HG03159 (cell line): ENCODE measurements at regions not wholly inside any gene's neighbourhood (a gene's known extent, or its start where the extent isn't known, plus 50 kb on each side); places are given as distances from the start of the nearest gene placed in this dataset.
"Not testable (repeated sequence)": the region's sequence is repeated elsewhere in the genome, so short reads cannot be mapped to it uniquely, and the experiment has no call there.

Source experiments
- ATAC-seq: cut with Tn5 transposase; IDR thresholded peaks from one replicate; pipeline ENCODE4 v1.9.1; 2021; ENCODE audit warnings: mild to moderate bottlenecking, moderate library complexity; ENCODE audit not compliant: unreplicated experiment

DNA sequence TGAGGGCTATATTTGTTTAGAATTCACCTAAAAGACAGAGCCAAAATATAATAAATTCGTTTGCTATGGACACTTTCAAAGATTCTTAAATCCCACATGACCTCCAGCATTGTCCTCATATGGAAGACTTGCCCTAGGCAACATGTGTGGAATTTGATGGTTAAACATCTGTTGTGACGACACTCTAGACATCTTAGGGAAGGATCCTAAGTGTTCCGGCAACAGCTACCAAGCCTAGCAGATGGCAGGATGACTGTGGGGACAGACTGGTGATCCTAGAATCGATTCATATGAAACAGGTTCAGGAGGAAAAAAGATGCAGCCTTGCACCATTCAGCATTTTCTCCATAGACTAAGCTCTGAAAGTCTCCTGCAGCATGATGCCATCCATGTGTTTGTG, 77.6 kb upstream of the BACH2 start:
- ATAC-seq, result no peak

DNA sequence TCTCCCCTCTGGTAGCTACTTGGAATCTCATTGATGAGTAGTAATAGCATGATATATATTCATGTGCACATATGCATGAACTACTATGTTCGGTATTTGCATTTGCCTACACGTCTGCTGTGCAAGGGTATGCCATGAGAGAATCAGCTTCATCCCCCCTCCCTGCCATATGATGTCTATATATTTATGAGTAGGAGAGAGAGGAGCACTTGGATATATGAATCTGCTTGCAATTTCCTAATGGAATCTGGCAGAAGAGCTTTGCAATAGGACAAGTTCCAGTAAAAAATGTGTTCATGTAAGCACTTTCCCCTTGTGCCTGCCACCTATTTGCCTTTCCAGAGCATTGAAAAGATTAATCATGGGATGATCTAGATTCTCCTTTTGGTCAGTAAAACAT, 76.2 kb upstream of the BACH2 start:
- no peak for ATAC-seq

DNA sequence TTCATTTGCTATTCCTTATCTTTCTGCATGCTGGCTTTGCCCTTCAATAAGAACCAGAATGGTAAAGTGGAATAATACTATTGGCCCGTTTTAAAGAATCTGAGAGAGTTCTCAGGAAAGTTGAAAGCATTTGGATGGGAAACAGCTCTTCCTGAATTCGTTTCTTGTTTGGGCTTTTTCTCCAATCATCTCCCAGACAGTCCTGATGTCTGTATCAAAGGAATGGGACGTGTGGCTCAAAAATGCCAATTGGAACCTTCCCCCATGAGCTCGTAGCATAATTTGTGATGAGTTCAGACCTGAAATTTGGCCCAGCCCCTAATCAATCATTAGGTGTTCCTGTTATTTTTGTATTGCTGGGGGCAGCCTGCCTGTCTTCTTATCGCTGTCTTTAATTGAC, 75.8 kb upstream of the BACH2 start:
- no peak for ATAC-seq

DNA sequence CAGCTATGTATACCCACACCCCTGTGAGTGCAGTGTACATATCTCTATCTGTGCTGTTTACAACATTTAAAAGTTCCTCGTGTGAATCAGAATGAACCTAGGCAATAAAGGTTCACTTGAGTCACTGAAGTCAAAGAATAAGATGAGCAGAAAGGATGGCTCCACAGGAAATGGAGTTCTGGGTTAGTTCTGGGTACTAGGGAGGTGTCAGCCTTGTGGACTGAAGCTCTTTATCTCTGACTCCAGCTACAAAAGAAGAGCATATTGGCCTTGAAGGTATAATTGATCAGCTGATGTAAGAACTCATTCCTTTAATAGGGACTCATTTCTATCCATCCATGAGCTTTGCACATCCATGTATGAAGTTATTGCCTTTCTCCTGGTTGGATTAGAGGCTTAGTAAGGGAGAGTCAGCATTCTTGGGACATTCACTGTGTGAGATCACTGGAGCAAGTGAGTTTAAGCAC, 73.9 kb upstream of the BACH2 start:
- no peak for ATAC-seq

DNA sequence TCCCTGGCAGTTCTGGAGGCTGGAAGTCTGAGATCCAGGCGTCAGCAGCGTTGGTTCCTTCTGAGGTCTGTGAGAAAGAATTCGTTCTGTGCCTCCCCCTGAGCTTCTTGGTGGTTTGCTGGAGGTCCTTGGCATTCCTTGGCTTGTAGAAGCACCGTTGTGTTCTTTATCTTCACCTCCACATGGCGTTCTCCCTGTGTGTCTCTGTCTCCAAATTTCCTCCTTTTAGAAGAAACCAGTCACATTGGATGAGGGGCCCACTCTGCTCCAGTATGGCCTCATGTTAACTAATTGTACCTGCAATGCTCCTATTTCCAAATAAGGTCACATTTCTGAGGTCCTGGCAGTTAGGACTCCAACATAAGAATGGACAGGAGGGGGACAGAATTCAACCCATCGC, 73.0 kb upstream of the BACH2 start:
- ATAC-seq, result no peak

DNA sequence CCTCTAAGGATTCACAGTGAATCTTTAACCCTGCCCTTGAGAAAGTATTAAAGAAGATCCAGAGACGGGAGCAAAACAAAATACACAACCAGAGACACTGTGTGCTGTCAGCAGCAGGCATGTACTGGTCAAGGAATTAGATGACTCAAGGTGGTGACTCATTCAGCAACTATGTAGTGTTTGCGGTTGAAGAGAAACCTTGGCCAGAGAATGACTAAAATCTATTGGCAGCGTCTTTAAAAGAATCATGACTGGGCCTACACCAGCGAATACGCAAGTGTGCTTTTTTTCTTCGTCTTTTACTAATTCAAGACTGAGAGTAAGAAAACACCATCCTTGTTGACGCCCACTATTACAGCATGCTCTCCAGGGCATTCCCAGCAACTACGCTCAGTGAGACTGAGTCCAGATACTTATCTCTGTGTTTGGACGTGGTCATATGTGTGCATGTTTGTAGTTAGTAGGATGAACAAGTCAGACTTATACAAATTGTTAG, 72.4 kb upstream of the BACH2 start:
- peak; percentile 100 for ATAC-seq

DNA sequence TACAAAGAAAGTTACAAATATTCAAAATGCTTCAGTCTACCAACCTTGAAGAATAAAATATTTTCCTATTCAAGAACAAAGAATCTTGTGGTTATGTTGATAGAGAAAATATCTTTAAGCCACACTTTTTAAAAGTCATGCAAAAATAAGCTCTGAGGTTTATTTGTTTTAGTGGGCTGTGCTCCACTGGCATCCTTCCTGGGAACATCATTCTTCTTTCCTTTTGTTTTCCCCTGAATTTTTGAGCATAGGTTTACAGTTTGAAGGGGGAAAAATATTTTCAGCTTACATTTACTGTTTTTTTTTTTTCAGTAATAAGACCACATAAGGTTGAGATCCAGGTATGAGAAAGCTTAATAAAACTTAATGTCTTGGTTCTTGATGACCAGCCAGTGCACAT, 72.0 kb upstream of the BACH2 start:
- peak; percentile 2 for ATAC-seq

DNA sequence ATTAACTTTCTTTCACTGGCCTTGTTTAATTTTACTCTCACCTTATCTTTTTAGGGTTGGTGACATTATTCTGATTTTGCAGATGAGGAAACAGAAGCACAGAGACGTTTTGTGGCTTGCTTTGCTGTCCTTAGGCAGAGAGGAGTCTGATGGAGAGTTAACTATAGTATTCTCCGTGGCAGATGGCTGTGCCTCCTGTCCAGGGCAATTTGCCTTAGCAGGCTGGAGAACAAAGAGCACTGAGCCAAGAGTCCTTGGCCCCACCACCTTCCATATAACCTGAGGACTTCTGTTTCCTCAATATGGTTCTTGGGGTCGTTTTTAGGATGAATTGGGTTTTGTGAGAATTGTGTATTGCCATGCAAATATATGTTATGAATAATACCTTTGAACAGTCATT, 71.4 kb upstream of the BACH2 start:
- no peak for ATAC-seq

DNA sequence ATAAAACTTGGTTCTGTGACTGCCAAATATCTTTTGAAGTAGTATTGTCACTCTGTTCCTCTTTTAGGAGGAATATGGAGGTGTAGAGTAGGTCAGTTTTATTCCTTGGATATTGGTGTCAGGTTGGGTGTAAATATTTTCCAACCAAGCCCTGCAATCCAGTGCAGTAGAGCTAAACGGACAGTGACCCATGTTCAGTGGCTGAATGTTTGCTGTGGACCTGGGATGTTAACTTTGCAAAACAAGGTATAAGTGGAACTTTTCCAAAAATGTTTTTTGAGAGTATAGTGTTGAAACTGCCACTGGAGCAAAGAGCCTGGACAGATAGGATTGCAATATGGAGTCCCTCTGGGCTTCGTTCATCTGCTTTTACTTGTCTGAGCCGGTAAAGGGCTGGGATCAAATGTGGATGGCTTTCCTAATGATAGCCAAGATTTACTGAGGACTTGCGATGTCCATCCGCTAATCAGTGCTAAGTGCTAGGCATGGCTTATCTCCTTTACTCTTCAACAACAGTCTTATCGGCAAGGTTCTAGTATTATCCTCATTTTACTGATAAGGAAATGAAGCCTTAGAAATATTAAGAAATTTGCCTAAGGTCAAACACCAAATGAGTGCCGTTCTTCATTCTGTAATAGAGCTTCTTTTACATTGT, 69.0 kb upstream of the BACH2 start:
- no peak for ATAC-seq

DNA sequence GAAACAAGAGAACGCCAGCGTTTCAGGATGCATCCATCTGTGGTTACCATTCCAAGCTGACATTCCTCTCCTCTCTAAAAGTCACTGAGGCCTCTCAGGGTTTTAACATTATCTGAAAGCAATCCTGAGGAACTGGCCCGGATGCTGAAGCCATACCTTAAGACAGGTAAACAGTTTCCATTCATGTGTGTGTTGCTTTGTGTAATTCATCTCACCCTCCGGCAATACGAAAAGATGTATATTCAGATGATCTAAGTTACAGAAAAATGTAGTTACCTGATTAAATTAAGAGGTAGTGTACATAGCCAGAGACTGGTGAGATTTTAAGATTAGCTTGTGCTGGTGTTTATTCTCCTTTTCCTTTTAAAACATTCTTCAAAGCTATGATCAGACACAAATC, 68.4 kb upstream of the BACH2 start:
- ATAC-seq, result no peak

DNA sequence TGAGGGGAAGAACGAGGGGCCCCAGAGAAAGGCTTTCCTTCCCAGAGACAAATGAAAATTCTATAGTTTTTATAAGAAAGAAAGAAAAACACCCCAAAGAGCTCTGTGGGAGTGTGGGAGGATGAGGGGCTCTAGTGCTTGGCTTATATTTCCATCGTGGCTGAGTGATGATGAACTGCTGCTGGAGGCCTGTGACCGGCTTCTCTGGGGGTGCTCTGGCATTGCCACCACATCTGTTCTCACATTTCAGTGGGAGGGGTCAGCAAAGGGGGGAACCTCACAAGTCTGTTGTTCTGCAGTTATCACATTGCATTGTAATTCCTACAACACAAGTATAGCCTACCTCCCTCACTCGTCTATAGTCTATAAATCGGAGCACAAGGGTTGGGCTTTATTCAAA, 67.6 kb upstream of the BACH2 start:
- ATAC-seq, result no peak

DNA sequence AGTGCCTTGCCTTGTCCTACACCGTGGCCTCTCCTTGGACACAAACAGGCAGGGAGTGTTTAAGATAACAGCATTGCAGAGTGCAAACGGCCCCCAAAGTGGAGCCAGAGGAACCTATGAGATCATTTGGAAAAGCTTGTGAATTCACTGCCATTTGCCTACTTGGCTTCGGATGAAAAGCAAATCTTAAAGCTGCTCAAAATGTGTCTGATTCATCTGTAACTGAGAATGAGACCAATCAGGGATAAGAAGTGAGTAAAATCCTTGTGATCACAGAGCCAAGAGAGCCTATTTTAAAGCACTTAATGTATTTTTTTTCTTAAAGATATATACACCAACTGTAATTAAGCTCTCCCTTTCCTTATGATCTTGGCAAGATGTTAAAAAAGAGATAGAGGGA, 65.7 kb upstream of the BACH2 start:
- ATAC-seq, result no peak

DNA sequence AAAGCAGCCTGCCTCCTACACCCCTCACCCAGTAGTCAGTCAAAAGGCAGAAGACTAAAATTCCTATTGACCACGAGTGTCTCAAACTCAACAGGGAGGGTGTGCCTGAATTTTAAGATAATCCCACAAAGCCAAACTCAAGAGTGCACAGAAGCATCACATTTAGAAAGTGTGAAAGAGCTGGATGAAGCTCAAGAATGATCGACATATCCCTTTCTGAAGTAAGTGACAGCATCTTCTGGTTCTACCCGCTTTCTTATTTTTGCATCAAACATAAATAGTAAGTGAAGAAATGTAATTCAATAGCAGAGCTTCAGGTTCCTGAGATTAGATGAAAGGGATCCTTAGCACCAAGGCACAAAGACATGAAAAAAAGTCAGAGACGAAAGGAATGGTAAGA, 64.5 kb upstream of the BACH2 start:
- no peak for ATAC-seq

DNA sequence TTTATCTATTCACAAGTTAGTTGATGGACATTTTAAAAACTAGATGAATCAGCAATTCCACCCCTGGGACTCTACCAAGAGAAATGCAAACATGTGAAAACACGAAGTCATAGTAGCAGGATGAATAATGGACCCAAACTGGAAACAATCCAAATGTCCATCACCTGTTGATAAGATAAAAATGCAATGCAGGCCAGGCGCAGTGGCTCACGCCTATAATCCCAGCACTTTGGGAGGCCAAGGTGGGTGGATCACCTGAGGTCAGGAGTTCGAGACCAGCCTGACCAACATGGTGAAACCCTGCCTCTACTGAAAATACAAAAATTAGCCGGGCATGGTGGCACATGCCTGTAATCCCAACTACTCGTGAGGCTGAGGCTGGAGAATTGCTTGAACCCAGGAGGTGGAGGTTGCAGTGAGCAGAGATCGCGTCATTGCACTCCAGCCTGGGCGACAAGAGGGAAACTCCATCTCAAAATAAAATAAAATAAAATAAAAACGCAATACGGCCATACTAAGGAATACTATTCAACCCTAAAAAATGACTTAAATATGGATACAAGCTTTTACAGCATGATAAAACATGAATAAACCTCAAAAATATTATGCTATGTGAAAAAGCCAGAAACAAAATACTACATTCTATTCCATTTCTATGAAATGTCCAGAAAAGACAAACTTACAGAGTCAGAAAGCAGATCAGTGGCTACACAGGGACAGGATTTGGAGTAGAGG, 61.6 kb upstream of the BACH2 start:
- ATAC-seq, result not testable (repeated sequence)

DNA sequence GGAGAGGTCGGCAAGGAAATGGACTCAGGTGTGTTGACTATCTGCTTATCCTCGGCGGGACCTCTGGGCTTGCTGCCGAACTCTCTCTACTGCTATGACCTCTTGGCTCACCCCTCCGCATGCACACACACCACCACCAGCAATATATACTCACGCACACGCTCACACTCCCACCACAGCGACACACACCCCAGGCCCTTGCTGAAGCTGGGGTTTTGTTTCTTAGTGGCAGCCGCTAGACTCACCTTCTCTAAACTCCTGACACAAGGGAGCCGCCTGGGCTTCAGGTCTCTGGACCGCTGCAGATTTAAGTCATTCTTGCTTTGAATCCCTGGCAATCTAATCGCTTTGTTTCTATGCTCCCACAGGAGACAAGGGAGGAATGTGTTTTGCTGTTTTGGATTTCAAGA, 59.4 kb upstream of the BACH2 start:
- no peak for ATAC-seq

DNA sequence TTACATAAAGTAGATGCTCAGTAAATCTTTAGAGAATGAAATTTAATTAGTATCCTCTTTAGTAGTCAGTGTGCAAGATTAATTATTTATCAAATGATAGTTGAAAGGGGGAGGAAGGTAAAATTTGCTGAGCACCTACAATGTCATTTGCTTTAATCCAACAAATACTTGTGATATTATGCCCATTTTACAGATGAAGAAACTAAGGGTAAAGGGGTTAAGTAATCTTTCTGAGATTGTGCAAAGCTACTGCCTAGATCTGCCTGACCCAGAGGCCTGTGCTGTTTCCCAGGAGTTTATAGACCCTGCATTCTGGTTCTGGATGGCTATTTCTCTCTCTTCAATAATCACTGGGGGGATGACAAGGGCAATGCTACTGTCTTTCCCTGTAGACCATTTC, 58.3 kb upstream of the BACH2 start:
- no peak for ATAC-seq

DNA sequence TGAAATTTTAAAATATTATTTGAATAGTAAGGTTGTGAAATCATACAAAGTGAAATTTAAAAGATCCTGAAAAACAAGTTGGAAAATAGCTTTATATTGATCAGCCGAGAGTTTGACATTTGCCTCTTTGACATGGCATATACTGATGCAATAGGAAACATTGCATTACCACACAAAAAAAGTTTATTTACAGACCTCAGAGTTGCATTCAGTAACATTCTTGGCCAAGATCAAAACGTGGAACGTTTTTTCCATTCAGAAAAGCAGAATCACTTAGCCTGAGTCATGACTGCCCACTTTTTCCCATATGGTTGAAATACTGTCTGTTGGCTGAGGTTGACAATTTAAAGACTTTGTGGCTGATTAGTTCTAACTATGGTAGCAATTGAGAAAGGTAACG, 55.1 kb upstream of the BACH2 start:
- ATAC-seq, result no peak

DNA sequence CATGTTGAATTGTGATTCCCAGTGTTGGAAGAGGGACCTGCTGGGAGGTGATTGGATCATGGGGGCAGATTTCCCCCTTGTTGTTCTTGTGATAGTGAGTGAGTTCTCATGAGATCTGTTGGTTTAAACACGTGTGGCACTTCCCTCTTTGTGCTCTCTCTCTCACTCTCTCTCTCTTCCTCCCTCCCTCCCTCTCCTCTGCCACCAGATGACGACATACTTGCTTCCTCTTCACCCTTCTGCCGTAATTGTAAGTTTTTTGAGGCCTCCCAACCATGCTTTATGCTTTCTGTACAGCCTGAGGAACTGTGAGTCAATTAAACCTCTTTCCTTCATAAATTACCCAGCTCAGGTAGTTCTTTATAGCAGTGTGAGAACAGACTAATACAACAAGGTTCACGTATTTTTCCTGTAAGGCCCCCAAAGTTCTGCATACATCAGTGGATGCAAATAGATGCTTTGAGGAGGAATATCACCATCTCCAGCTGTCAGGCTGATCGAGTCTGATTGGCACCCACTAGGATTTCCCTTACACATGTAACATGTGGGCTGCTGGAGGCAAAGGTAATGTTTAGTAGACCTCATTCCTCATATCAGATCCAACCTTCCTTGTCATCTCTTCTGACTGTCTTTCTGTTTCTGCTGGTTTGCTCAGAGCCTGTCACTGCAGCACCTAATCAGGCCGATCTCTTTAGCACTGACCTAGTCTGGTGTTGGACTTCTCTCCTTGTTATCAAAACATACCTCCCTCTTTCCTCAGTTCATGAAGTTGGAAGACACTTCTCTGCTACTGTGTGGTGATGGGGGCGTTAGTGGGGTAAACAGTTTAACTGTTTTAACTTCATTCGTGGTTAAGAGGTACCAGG, 54.3 kb upstream of the BACH2 start:
- ATAC-seq, result no peak

DNA sequence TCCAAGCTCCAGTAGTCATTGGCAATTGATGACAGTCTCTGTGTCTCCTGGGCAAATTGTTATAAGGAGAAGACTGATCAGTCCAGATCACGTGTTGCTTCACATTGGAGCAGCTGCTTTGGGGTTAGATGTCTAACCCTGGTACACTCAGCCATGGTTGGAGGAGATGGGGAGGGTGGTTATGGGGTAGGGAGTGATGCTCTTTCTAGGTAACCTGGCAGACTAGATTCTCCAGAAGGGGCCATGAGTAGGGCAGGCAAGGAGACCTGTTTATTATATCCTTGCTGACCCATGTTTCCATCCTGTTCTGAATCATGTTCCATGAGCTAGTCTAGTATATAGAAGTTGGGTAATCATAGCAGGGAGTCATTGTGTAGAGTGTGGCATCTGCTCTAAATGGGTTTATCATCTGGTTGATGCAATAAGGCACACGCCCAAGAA, 50.8 kb upstream of the BACH2 start:
- ATAC-seq, result no peak

DNA sequence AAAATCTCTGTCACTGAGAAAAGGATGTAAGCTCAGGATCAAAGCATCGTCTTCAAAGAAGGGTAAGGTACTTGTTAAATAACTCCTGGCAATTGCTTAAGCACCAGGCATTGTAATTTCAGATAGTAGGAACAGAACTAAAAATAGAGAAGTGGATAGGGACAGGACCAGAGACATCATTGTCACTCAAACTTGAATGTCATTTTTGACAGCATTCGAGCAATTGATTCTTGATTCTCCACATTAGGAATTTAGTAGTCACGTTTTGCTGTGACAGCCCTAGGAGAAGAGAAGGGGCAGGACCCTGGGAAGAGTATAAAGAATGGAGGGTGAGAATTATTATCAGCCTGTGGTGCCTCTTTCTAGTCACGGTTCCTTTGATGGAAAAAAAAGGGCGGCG, 50.1 kb upstream of the BACH2 start:
- no peak for ATAC-seq
